Right lobe of liver (tissue), 4 donors: ENCODE measurements at regions not wholly inside any gene's neighbourhood (a gene's known extent, or its start where the extent isn't known, plus 50 kb on each side); places are given as distances from the start of the nearest gene placed in this dataset.

Source experiments
- CTCF ChIP-seq, 4 donors: fragments of 200-600 bp in 3 of 4; fragments of 450-650 bp in 1 of 4; IDR thresholded peaks; one replicate each; pipeline versions ENCODE4 v1.5.1 to v1.8.0; 2016 to 2022; ENCODE audit warnings: antibody characterized with exemption in 4 of 4, mild to moderate bottlenecking in 2 of 4
- POLR2A ChIP-seq: fragments of 450-650 bp; IDR thresholded peaks from one replicate; pipeline ENCODE4 v1.6.1; 2017; ENCODE audit warnings: antibody characterized with exemption, mild to moderate bottlenecking
- donor health status: DM: no; HTN: no; CAD: no.
- donor health status: DM: no; HTN: no; CAD: no.
- donor health status: DM: no; HTN: yes; CAD: no.

GRCh38 chr14:44372231-44372630 lies 134.9 kb downstream of the FSCB start:
- TF ChIP-seq CTCF (IDR thresholded peaks at IDR 0.05) (no peak), POLR2A (no peak)
